SK-N-SH treated with all-trans-retinoic acid at 6 μM for 48 hours (cell line): ENCODE measurements at regions not wholly inside any gene's neighbourhood (a gene's known extent, or its start where the extent isn't known, plus 50 kb on each side); places are given as distances from the start of the nearest gene placed in this dataset.

ENCODE experiments used
- ATAC-seq: fragments of 200-7000 bp; cut with Tn5 transposase; 3 replicates; pipeline ENCODE4 v1.9.1; 2020; ENCODE audit warnings: mild to moderate bottlenecking, moderate library complexity
- ARNTL ChIP-seq: fragments of 450-650 bp; formaldehyde crosslinking; IDR thresholded peaks from 2 replicates; pipeline ENCODE4 v1.5.0; 2020; ENCODE audit warnings: low read depth, mild to moderate bottlenecking, moderate library complexity, borderline replicate concordance
- BACH2 ChIP-seq: fragments of 250-450 bp; sonication (Bioruptor Pico); IDR thresholded peaks from 2 replicates; pipeline ENCODE4 v1.9.0; 2021; ENCODE audit warnings: mild to moderate bottlenecking, borderline replicate concordance
- CREB5 ChIP-seq: fragments of 250-450 bp; sonication (Bioruptor Pico); IDR thresholded peaks from 2 replicates; pipeline ENCODE4 v1.5.1; 2020; ENCODE audit warnings: low read depth, mild to moderate bottlenecking, moderate library complexity
- CSDC2 ChIP-seq: fragments of 250-450 bp; sonication (Bioruptor Pico); IDR thresholded peaks from 2 replicates; pipeline ENCODE4 v1.5.0; 2020; ENCODE audit warnings: mild to moderate bottlenecking, moderate library complexity
- CSRNP3 ChIP-seq: fragments of 250-450 bp; sonication (Bioruptor Pico); IDR thresholded peaks from 2 replicates; pipeline ENCODE4 v1.5.1; 2021; ENCODE audit warnings: mild to moderate bottlenecking, moderate library complexity
- ESRRG ChIP-seq: fragments of 250-450 bp; sonication (Bioruptor Pico); IDR thresholded peaks from 2 replicates; pipeline ENCODE4 v1.6.1; 2021; ENCODE audit warnings: mild to moderate bottlenecking
- GLIS3 ChIP-seq: fragments of 250-450 bp; sonication (Bioruptor Pico); IDR thresholded peaks from 2 replicates; pipeline ENCODE4 v1.5.0; 2020; ENCODE audit warnings: mild to moderate bottlenecking, moderate library complexity
- ISL1 ChIP-seq: fragments of 250-450 bp; sonication (Bioruptor Pico); IDR thresholded peaks from 2 replicates; pipeline ENCODE4 v2.1.2; 2022; ENCODE audit warnings: mild to moderate bottlenecking, moderate library complexity
- OSR1 ChIP-seq: fragments of 250-450 bp; sonication (Bioruptor Pico); IDR thresholded peaks from 2 replicates; pipeline ENCODE4 v1.8.0; 2022; ENCODE audit warnings: moderate library complexity, mild to moderate bottlenecking, inconsistent platforms
- PATZ1 ChIP-seq: fragments of 250-450 bp; sonication (Bioruptor Pico); IDR thresholded peaks from 2 replicates; pipeline ENCODE4 v1.8.0; 2020; ENCODE audit warnings: mild to moderate bottlenecking, moderate library complexity, borderline replicate concordance
- POU6F1 ChIP-seq: fragments of 250-450 bp; sonication (Bioruptor Pico); IDR thresholded peaks from 2 replicates; pipeline ENCODE4 v1.8.0; 2021; ENCODE audit warnings: low read depth, mild to moderate bottlenecking, moderate library complexity, borderline replicate concordance
- PPARA ChIP-seq: fragments of 250-450 bp; sonication (Bioruptor Pico); IDR thresholded peaks from 2 replicates; pipeline ENCODE4 v1.5.0; 2020; ENCODE audit warnings: mild to moderate bottlenecking, borderline replicate concordance
- RARB ChIP-seq: fragments of 250-450 bp; sonication (Bioruptor Pico); IDR thresholded peaks from 2 replicates; pipeline ENCODE4 v1.8.0; 2021; ENCODE audit warnings: mild to moderate bottlenecking, moderate library complexity
- SNAI2 ChIP-seq: fragments of 250-450 bp; sonication (Bioruptor Pico); IDR thresholded peaks from 2 replicates; pipeline ENCODE4 v1.5.0; 2020; ENCODE audit warnings: mild to moderate bottlenecking, moderate library complexity
- TCF4 ChIP-seq: fragments of 250-450 bp; sonication (Bioruptor Pico); IDR thresholded peaks from 2 replicates; pipeline ENCODE4 v1.8.0; 2021; ENCODE audit warnings: mild to moderate bottlenecking, moderate library complexity, borderline replicate concordance
- TOX ChIP-seq: fragments of 250-450 bp; sonication (Bioruptor Pico); IDR thresholded peaks from 2 replicates; pipeline ENCODE4 v1.8.0; 2021; ENCODE audit warnings: mild to moderate bottlenecking, moderate library complexity, borderline replicate concordance
- TSHZ2 ChIP-seq: fragments of 250-450 bp; sonication (Bioruptor Pico); IDR thresholded peaks from 2 replicates; pipeline ENCODE4 v1.5.0; 2020; ENCODE audit warnings: mild to moderate bottlenecking, moderate library complexity
- ZC3H10 ChIP-seq: fragments of 250-450 bp; sonication (Bioruptor Pico); IDR thresholded peaks from 2 replicates; pipeline ENCODE4 v1.5.1; 2021; ENCODE audit warnings: mild to moderate bottlenecking, moderate library complexity
- ZFP3 ChIP-seq: fragments of 250-450 bp; sonication (Bioruptor Pico); IDR thresholded peaks from 2 replicates; pipeline ENCODE4 v1.5.0; 2020; ENCODE audit warnings: mild to moderate bottlenecking, moderate library complexity
- ZFP30 ChIP-seq: fragments of 450-650 bp; formaldehyde crosslinking; IDR thresholded peaks from 2 replicates; pipeline ENCODE4 v1.5.0; 2022; ENCODE audit warnings: mild to moderate bottlenecking, moderate library complexity
- ZNF565 ChIP-seq: fragments of 450-650 bp; formaldehyde crosslinking; conservative IDR thresholded peaks from 2 replicates; pipeline ENCODE4 v1.5.0; 2020; ENCODE audit warnings: low read depth, mild to moderate bottlenecking, moderate library complexity
- ZNF70 ChIP-seq: fragments of 450-650 bp; formaldehyde crosslinking; IDR thresholded peaks from 2 replicates; pipeline ENCODE4 v1.5.0; 2020; ENCODE audit warnings: mild to moderate bottlenecking, moderate library complexity
- ZNF8 ChIP-seq: fragments of 450-650 bp; formaldehyde crosslinking; IDR thresholded peaks from 2 replicates; pipeline ENCODE4 v1.5.0; 2020; ENCODE audit warnings: mild to moderate bottlenecking, moderate library complexity

GRCh38 chr5:125197321-125197720 lies 450.9 kb upstream of the ZNF608 start (continued):
- TF ChIP-seq CREB5 (CRISPR knock-in tag) (no peak), ESRRG (CRISPR knock-in tag) (no peak)
- TF ChIP-seq, all 23 proteins: peak for 0

GRCh38 chr5:125198270-125198974 lies 452.0 kb upstream of the ZNF608 start:
- ATAC-seq: peak; percentile 95

More at GRCh38 chr5:125198270-125198974, 452.0 kb upstream of the ZNF608 start:
- no peak for TF ChIP-seq GLIS3 (CRISPR knock-in tag)
- no peak for TF ChIP-seq SNAI2 (CRISPR knock-in tag)
- no peak for TF ChIP-seq ZFP3 (CRISPR knock-in tag)
- TF ChIP-seq TSHZ2 (CRISPR knock-in tag): peak; percentile 86
- TF ChIP-seq ZNF70 (CRISPR knock-in tag): no peak
- TF ChIP-seq RARB (CRISPR knock-in tag): 0 out of 2 replicates have a peak, but pooled peaks have one; percentile 19
- no peak for TF ChIP-seq CREB5 (CRISPR knock-in tag)
- no peak for TF ChIP-seq CSRNP3 (CRISPR knock-in tag)
- peak; percentile 3; the same call in 1 of the 2 replicates for TF ChIP-seq POU6F1 (CRISPR knock-in tag)
- TF ChIP-seq ARNTL: no peak
- no peak for TF ChIP-seq PATZ1 (CRISPR knock-in tag)
- no peak for TF ChIP-seq ZNF565
- TF ChIP-seq ISL1: peak; percentile 64
- TF ChIP-seq CSDC2 (CRISPR knock-in tag): no peak
- peak; percentile 65; the same call in 1 of the 2 replicates for TF ChIP-seq TCF4
- no peak for TF ChIP-seq PPARA
- no peak for TF ChIP-seq ESRRG (CRISPR knock-in tag)
- no peak for TF ChIP-seq ZNF8 (CRISPR knock-in tag)
- no peak for TF ChIP-seq ZFP30
- no peak for TF ChIP-seq BACH2 (CRISPR knock-in tag)
- no peak for TF ChIP-seq TOX (CRISPR knock-in tag)
- peak; percentile 48; the same call in 1 of the 2 replicates for TF ChIP-seq ZC3H10 (CRISPR knock-in tag)
- no peak for TF ChIP-seq OSR1 (CRISPR knock-in tag)
